ENCODE measurements at regions not wholly inside any gene's neighbourhood (a gene's known extent, or its start where the extent isn't known, plus 50 kb on each side); places are given as distances from the start of the nearest gene placed in this dataset.

GRCh38 chr4:123167931-123168330 is 228.7 kb upstream of the SPRY1 start:
- TF ChIP-seq CTCF (IDR thresholded peaks at IDR 0.05 in 4 of 5, conservative IDR thresholded peaks at IDR 0.05 in 1 of 5) (no peak), POLR2A (IDR thresholded peaks at IDR 0.05) (no peak)

All from gastrocnemius medialis (tissue), 4 donors.